HG02852 (cell line): ENCODE measurements at regions not wholly inside any gene's neighbourhood (a gene's known extent, or its start where the extent isn't known, plus 50 kb on each side); places are given as distances from the start of the nearest gene placed in this dataset.

Source experiments
- ATAC-seq: cut with Tn5 transposase; IDR thresholded peaks from one replicate; pipeline ENCODE4 v1.9.1; 2021; ENCODE audit warnings: mild to moderate bottlenecking, moderate library complexity; ENCODE audit not compliant: unreplicated experiment

GRCh38 chr5:167247816-167248215 is 1043.6 kb upstream of the WWC1 start:
- no peak for ATAC-seq

- no peak for ATAC-seq
These were observed 1043.2 kb upstream of the WWC1 start for GRCh38 chr5:167248257-167248656.

DNA sequence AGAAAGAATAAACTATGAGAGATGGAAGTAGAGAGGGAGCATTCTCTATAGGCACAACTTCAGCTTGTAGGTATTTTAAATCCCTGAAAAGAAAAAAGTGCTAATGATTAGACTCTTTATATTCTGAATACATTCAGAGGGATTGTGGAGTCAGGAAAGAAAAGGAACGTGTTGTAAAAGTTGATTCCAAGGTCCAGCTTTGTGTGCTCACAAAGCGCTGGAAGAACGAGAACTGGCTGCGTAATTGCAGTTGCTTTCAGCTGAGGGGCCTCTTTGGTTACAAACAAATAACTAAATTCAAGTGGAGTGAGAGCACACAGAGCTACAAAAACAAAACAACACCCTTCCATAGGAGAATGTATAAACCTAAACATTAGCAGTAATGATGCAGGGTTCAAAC is 1040.4 kb upstream of the WWC1 start:
- ATAC-seq = no peak

DNA sequence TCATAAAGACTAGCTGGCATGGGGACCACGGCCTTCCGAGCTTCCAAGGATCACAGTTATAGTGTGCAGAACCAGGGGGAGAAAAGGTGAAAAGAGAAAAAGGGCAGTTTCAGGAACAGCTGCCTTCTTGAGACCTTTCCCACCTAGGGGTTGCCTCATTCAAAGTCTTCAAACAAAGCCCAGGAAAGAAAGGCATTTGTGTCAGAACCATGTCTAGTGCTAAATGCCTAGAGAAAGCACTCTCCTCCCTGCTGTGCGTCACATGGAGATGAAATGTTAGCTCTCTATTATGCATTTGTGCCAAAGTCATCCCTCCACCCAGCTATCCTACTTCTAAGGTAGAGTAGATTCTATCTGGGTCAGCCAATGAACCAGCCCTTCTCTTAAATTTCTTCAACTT is 1037.3 kb upstream of the WWC1 start:
- no peak for ATAC-seq

GRCh38 chr5:167255926-167256325 is 1035.5 kb upstream of the WWC1 start:
- no peak for ATAC-seq

DNA sequence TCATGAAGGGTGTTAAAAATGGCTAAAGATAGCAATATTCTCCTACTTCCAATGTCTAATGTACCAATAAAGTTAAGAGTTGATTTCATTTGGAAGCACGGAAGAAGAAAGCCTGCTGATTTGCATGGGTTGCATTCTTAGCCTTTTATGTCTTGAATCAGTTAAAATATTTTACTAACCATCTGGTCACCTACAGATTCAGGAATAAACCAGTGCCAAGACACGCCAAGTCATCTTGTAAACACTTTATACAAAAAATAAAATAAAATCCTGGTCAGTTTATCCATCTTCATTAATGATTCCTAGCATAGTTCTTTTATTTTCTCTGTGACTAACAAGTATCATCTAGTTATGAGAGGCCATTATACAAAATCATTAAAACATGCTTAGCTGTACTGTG is 1031.6 kb upstream of the WWC1 start:
- ATAC-seq = no peak

- ATAC-seq = no peak
These were observed 1029.9 kb upstream of the WWC1 start for GRCh38 chr5:167261309-167262100.

GRCh38 chr5:167263185-167263584 is 1028.3 kb upstream of the WWC1 start:
- ATAC-seq = no peak

- no peak for ATAC-seq
These were observed 1027.1 kb upstream of the WWC1 start for GRCh38 chr5:167264348-167264747.

GRCh38 chr5:167268337-167268736 is 1023.1 kb upstream of the WWC1 start:
- no peak for ATAC-seq

DNA sequence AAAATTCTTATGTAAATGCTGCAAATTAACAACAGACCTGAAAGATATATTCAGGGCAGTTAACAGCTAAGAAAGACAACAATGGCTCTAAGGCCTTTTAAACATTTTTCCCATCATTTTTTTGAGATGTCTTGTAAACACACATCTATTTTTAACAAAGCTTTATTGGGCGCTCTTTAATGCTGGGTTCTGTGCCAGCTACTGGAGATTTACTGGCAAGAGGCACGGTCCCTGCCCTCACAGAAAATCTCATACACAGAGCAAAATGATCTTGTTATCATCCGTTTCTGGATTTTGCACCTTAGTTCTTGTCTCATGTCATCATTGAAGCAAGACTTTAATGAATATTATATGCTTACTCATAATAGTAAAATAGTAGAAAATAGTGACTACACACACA is 1022.3 kb upstream of the WWC1 start:
- no peak for ATAC-seq

DNA sequence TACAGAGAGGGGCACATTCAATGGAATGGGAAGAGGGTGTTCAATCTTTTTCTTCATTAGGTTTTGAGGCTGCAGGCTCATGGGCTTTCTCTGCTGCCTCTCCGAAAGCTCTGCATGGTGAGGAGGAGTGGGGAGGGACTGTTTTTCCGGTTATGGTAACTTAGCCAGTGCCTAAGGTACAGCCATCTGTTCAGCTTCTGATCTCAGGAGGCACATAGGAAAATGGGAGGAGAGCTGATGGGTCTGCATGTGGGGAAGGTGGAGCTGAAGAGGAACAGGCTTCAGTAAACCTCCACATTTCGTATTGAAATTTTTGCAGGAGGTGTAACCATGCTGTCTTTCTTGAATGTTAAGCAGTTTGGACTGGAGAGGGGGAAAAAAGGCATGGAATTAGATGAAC is 1020.4 kb upstream of the WWC1 start:
- no peak for ATAC-seq

DNA sequence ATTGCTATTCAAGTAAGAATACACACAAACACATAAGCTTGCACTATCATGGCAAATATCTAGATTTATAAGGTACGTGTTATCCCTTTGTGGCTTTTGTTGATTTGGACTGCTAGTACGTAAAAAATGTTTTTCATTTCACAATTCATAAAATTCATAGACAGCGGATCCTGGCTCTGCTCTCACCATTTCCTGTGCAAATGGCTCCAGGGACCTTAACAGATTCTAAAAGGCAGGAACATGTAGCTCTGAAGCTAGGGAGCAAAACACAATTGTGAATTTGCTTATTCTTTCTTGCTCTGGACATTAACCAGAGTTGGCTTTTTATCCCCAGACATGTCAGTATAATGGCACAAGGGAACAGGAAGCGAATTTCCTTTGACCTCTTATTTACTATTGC is 1019.9 kb upstream of the WWC1 start:
- ATAC-seq = no peak

DNA sequence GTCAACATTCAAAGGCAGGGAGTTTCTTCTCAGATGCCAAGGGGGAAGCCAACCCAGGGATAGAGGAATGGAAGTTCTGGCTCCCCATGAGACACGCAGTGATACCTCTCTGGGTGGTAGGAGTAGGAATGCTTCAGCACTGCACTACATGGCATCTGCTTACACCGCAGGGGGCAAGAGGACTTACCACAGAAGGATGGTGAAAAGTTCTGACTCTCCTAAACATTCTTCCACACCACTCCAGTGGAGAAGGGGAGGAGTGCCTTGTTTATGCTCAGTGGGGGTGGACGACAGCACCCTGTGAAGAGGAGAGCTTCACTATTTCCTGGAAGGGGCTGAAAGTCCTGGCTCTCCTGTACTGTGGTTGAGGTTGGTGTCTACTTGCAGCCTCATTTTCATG is 1011.3 kb upstream of the WWC1 start:
- ATAC-seq = no peak

DNA sequence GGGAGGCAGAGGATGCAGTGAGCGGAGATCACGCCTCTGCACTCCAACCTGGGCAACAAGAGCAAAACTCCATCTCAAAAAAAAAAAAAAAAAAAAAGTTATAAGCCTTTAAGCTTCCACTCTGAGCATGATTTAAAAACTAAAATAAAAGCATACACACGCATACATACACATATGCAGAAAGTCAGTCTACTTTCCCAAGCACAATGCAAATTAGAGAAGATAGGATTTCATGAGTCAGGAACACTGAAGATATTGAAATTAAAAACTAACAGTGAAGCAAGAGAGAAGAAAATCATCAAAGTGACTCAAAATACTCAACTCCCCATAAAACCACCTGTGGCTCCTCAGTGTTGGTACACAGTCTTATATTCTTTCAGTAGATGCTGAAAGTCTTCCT is 1009.5 kb upstream of the WWC1 start:
- ATAC-seq = no peak

GRCh38 chr5:167283691-167284090 is 1007.8 kb upstream of the WWC1 start:
- ATAC-seq = no peak

DNA sequence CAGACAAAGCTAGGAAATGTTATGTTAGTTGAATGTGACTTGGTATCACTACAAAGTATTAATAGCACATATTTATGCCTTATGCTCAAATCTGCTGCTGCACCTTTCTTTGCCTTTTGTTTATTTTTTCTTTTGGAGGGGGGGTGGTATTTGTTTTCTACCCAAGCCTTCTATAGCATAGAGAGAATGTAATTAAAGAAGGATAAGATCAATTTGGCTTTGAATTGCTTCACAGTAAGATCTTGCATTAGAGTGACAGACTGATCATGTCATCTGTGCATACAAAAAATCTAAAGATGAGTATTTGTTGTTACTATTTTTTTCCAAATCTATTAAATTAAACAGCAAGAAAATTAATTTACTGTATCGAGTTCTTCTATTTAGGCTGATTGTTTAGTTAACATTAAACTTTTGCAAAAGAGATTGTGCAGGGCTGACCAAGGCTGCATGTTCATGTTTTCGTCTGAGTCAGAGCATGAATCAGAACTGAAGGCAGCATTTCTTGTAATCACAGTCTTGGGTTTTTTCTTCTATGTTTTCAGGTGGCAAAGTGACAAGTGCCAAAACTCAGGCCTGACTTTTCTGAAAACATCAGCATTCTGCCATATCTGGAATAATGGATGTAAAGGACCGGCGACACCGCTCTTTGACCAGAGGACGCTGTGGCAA is 1007.1 kb upstream of the WWC1 start:
- ATAC-seq = no peak

DNA sequence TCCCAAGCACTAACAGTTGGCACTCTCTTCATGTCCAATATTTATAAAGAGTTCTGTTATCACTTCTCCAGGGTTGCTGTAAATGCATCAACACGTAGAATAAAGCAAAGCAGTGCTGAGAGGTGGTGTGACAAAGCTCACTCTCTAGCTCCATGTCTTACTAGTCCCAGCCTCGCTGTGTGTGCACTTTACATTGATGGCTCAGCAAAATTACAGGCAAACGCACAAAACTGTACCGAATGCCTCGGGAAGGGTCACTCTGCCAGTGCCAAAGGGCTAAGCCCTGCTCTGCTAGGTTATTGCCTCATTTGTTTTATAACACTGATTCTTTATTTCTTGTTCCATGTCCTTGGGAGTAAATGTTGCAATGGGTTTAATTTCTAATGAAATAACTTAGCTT is 1005.9 kb upstream of the WWC1 start:
- ATAC-seq = no peak

- no peak for ATAC-seq
These were observed 1004.6 kb upstream of the WWC1 start for GRCh38 chr5:167286891-167287290.

GRCh38 chr5:167290478-167290877 is 1001.0 kb upstream of the WWC1 start:
- ATAC-seq = no peak

GRCh38 chr5:167294882-167295680 is 996.4 kb upstream of the WWC1 start:
- no peak for ATAC-seq

DNA sequence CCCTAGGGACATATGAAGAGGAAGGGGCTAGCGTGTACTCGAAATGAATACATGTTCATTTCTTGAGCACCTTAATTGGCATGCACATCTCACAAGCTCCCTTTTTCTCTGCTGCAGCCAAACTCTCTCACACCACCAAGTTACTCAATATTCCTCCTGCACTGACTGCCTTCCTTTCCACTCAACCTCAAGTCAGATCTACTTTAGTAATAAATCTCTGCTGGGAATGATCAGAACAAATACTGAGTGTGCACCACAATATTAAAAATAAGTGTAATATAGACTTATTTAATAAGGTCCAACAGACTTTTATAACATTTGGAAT is 995.8 kb upstream of the WWC1 start:
- ATAC-seq = no peak
